SHP77 (cell line): ENCODE measurements at regions not wholly inside any gene's neighbourhood (a gene's known extent, or its start where the extent isn't known, plus 50 kb on each side); places are given as distances from the start of the nearest gene placed in this dataset.

Experiments used
- DNase-seq, 2 experiments: peaks; one replicate each; lab custom pipeline; 2025; lab: John Stamatoyannopoulos, UW

DNA sequence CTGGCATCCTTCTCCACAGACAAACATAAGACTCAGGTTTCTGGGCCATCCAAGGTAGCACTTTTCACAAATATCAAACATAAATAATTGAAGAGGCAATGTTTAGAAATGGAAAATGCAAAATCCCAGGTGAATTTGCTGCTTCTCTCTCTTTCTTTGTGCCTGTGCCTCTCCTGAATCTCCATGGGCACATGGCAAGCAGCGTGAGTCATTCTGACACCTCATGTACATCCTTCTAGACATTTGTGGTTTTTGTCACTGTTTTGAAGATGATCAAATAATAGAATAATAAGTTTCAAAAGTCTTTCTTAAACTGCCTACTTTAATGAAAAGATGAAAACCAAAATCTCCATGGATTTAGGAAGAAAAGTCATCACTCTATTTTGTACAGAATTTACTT lies 60.3 kb upstream of the RAB11FIP2 start:
- no peak for DNase-seq

DNA sequence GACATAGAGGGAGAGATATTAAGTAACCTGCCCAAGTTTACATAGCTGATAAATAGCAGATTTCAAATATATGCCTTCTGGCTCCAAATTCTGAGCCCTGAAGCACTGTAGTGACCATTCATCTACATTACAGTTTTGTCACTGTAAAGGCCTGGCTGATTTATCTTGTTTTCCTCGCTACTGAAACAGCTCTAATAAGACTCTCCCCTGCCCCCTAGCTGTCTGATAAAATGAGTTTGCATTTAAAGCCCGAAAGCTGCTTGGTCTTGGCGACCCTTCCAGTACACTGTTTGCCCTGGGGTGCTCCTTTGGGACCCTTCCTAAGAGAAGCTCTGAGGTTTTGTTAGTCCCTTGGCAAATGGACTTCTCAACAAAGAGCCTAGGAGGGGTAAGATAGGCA lies 59.7 kb upstream of the RAB11FIP2 start:
- peak in 1 of 2 experiments; percentile 18 for DNase-seq

DNA sequence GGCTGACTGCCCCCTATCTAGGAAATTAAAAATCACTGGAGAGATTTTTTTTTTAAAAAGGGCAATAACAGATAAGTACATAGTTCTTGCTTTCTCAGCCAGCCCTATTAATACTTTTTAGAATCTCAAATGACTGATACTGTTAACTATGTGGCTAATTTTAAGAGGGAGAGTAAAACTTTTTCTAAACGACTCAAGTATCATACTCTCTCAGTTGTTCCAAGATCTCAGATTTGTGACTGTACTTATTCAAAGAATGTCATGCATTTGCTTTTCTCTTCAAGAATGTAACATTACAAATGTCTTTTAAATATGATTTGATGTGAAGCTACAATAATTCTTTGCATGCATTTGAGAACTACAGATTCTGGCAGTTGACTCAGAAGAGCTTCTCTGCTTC lies 55.4 kb upstream of the RAB11FIP2 start:
- DNase-seq, result no peak

DNA sequence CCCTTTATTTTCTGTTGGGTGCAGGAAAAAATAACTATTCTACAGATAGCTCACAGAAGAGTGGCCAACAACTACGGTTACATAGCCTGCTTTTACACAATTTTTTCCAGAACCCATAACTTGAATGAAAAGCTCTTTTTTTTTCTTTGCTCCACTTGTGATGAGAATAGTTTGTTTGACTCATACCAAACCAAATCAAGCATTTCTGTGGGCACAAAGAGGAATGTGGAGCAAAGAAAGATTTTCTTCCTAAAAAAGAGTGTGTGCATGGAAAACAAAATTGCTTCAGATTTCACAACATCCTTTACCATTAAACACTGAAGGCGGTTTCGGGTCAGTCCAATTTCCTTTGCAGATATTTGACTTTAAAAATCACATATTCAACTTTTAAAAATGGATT lies 54.8 kb upstream of the RAB11FIP2 start:
- DNase-seq, result no peak
